ENCODE measurements at regions not wholly inside any gene's neighbourhood (a gene's known extent, or its start where the extent isn't known, plus 50 kb on each side); places are given as distances from the start of the nearest gene placed in this dataset.

DNA sequence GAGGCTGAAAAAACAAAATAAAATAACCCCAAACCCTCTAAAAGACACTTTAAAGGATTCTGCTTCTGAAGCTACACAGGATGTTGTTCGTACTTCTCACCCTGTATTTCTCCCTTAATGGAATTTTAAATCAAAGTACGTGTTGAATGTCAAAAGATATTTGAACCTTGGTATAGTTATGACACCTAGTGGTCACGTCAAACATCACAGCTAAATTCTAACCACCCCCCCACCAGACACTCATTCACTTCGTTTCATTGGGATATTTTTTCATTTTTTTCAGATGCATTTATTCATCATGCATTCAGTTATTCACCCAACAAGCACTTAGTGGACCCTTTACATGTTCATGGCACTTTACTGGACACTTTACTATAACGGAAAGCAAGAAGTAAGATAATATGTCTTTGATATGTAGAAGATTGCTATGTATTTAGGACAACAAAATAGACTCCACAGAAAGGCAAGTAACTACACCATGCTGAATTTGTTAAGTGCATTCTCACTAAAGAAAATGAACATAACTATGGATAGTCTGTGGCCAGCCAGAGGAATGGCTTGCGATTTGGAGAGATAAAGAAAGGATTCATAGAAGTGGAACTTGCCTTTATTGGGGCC is 62.5 kb upstream of the GPR174 start:
- Histone ChIP-seq H3K36me3 (ENCODE audit: control insufficient read depth in 2 of 2, extremely low read depth in 1 of 2, insufficient read depth in 2 of 2, low read length in 2 of 2) (no peaks in the 10 kb centered on the region), H3K27me3 (ENCODE audit: control insufficient read depth, extremely low read depth, insufficient read depth, low read length) (no peaks in the 10 kb centered on the region), H3K4me2 (ENCODE audit: control insufficient read depth, extremely low read depth, insufficient read depth, low read depth, low read length) (no peak overlapping the region), H3K9ac (ENCODE audit: control insufficient read depth, extremely low read depth, insufficient read depth, low read length) (no peak overlapping the region), H3K4me1 (ENCODE audit: control insufficient read depth, extremely low read depth, insufficient read depth, low read length) (no peaks in the 10 kb centered on the region), H3K27ac (ENCODE audit: control insufficient read depth, insufficient read depth, low read length) (no peak overlapping the region), H3K9me3 (ENCODE audit: control insufficient read depth, low read depth, low read length) (no peaks in the 10 kb centered on the region), H2AFZ (ENCODE audit: control insufficient read depth, low read length) (no peak overlapping the region), H3K4me3 (ENCODE audit: control insufficient read depth in 2 of 3, extremely low read depth in 1 of 3, insufficient read depth in 2 of 3, low read depth in 1 of 3, low read length in 3 of 3) (no peak overlapping the region), H3K9me1 (ENCODE audit: control insufficient read depth, extremely low read depth, insufficient read depth, low read length) (no peaks in the 10 kb centered on the region), H4K20me1 (ENCODE audit: control insufficient read depth, extremely low read depth, insufficient read depth, low read length) (no peaks in the 10 kb centered on the region), H3K79me2 (ENCODE audit: control insufficient read depth, insufficient read depth, low read length) (no peaks in the 10 kb centered on the region)
- TF ChIP-seq, protein P1, sequence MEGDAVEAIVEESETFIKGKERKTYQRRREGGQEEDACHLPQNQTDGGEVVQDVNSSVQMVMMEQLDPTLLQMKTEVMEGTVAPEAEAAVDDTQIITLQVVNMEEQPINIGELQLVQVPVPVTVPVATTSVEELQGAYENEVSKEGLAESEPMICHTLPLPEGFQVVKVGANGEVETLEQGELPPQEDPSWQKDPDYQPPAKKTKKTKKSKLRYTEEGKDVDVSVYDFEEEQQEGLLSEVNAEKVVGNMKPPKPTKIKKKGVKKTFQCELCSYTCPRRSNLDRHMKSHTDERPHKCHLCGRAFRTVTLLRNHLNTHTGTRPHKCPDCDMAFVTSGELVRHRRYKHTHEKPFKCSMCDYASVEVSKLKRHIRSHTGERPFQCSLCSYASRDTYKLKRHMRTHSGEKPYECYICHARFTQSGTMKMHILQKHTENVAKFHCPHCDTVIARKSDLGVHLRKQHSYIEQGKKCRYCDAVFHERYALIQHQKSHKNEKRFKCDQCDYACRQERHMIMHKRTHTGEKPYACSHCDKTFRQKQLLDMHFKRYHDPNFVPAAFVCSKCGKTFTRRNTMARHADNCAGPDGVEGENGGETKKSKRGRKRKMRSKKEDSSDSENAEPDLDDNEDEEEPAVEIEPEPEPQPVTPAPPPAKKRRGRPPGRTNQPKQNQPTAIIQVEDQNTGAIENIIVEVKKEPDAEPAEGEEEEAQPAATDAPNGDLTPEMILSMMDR (optimal IDR thresholded peaks at IDR 0.05 in 1 of 3, IDR thresholded peaks at IDR 0.05 in 1 of 3, conservative IDR thresholded peaks at IDR 0.05 in 1 of 3; ENCODE audit: extremely low read depth in 1 of 3, insufficient read depth in 2 of 3, low read length in 3 of 3) = peak; percentile 48 to 57 (median 54)
- TF ChIP-seq EZH2 (IDR thresholded peaks at IDR 0.05; ENCODE audit: low read length) = no peak
- FAIRE-seq (peak; percentile 23), DNase-seq (ENCODE audit: low read depth, low spot score) (no peak)
- dilution Hi-C loops (cut with MboI; ENCODE audit: extremely low pct_ligation_motif_present, low sequenced_read_pairs) = no loop called here

DNA sequence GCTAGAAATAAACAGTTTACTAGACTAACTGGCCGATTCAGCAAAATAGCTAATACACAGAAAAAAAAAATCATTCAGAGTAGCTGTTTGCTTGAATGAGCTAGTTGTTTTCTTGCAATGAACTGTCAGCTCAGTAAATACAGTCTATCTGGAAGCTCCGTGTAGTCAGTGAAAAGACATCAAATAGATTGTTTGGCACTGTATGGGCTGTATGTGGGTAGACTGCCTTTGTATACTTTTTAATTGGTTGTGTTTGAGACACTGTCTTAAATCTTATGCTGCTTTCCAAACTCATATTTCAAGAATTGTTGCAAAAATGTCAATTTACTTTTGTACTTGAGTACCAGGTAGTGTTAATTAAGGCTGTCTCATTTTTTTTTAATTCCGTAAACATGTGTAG is 61.6 kb upstream of the GPR174 start:
- H3K4me3 ChIP-seq (ENCODE audit: control insufficient read depth in 2 of 3, extremely low read depth in 1 of 3, insufficient read depth in 2 of 3, low read depth in 1 of 3, low read length in 3 of 3) = no peak overlapping the region
- dilution Hi-C loops (cut with MboI; ENCODE audit: extremely low pct_ligation_motif_present, low sequenced_read_pairs) = no loop called here
- H3K4me2 ChIP-seq (ENCODE audit: control insufficient read depth, extremely low read depth, insufficient read depth, low read depth, low read length) = no peak overlapping the region
- no peaks in the 10 kb centered on the region for H3K9me1 ChIP-seq (ENCODE audit: control insufficient read depth, extremely low read depth, insufficient read depth, low read length)
- no peaks in the 10 kb centered on the region for H4K20me1 ChIP-seq (ENCODE audit: control insufficient read depth, extremely low read depth, insufficient read depth, low read length)
- DNase-seq (ENCODE audit: low read depth, low spot score) (no peak), FAIRE-seq (no peak)
- no peaks in the 10 kb centered on the region for H3K27me3 ChIP-seq (ENCODE audit: control insufficient read depth, extremely low read depth, insufficient read depth, low read length)
- TF ChIP-seq EZH2 (IDR thresholded peaks at IDR 0.05; ENCODE audit: low read length) = no peak
- TF ChIP-seq, protein P1 (optimal IDR thresholded peaks at IDR 0.05 in 1 of 3, IDR thresholded peaks at IDR 0.05 in 1 of 3, conservative IDR thresholded peaks at IDR 0.05 in 1 of 3; ENCODE audit: extremely low read depth in 1 of 3, insufficient read depth in 2 of 3, low read length in 3 of 3) = no peak
- H3K9ac ChIP-seq (ENCODE audit: control insufficient read depth, extremely low read depth, insufficient read depth, low read length) = no peak overlapping the region
- no peak overlapping the region for H3K27ac ChIP-seq (ENCODE audit: control insufficient read depth, insufficient read depth, low read length)
- H3K9me3 ChIP-seq (ENCODE audit: control insufficient read depth, low read depth, low read length) = no peaks in the 10 kb centered on the region
- H3K36me3 ChIP-seq (ENCODE audit: control insufficient read depth in 2 of 2, extremely low read depth in 1 of 2, insufficient read depth in 2 of 2, low read length in 2 of 2) = no peaks in the 10 kb centered on the region
- H3K4me1 ChIP-seq (ENCODE audit: control insufficient read depth, extremely low read depth, insufficient read depth, low read length) = no peaks in the 10 kb centered on the region
- H2AFZ ChIP-seq (ENCODE audit: control insufficient read depth, low read length) = no peak overlapping the region
- no peaks in the 10 kb centered on the region for H3K79me2 ChIP-seq (ENCODE audit: control insufficient read depth, insufficient read depth, low read length)
